Activated naive CD8-positive, alpha-beta T cell treated with anti-CD3 and anti-CD28 coated beads, Interleukin-2, amount 50 U/mL, for 24 hours (primary cell): ENCODE measurements at regions not wholly inside any gene's neighbourhood (a gene's known extent, or its start where the extent isn't known, plus 50 kb on each side); places are given as distances from the start of the nearest gene placed in this dataset.
"Not testable (repeated sequence)": the region's sequence is repeated elsewhere in the genome, so short reads cannot be mapped to it uniquely, and the experiment has no call there.

Experiments
- ATAC-seq: fragments of 150-1000 bp; cut with Tn5 transposase; one replicate; pipeline ENCODE4 v1.10.0; 2021
- DNase-seq: peaks from one replicate; pipeline ENCODE4 v3.0.0; 2021
- H3K27ac Mint-ChIP-seq: one replicate; pipeline ENCODE4 v1.8.0; 2021; ENCODE audit warnings: mild to moderate bottlenecking, mixed read lengths
- H3K27me3 Mint-ChIP-seq: one replicate; pipeline ENCODE4 v1.8.0; 2021; ENCODE audit warnings: mixed read lengths
- H3K36me3 Mint-ChIP-seq: one replicate; pipeline ENCODE4 v1.8.0; 2021; ENCODE audit warnings: low read depth, mixed read lengths
- H3K4me1 Mint-ChIP-seq: one replicate; pipeline ENCODE4 v1.8.0; 2021; ENCODE audit warnings: mixed read lengths
- H3K4me3 Mint-ChIP-seq: one replicate; pipeline ENCODE4 v1.8.0; 2021; ENCODE audit warnings: mild to moderate bottlenecking, moderate library complexity, mixed read lengths
- H3K9me3 Mint-ChIP-seq: one replicate; pipeline ENCODE4 v1.8.0; 2021; ENCODE audit warnings: mixed read lengths

DNA sequence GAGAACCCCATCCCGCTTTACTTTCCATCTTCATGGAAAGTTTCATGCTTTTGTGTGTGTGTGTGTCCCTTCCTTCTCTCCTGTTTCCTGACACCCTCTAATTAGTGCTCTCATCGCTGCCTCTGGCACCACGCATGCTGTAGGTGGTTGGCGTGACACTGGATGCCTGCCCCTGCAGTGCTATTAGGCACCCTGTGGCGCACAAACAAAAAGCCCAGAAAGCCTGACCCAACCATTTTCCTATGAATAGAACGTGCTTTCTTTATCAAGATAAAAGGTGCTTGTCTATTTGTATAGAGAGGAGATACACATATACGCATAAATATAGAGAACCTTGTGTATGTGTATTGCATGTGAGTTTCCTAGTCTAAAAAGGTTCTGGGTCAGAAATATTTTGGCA is 120.8 kb upstream of the CDCA7L start:
- no peaks in the 10 kb centered on the region for H3K4me1 Mint-ChIP-seq
- H3K36me3 Mint-ChIP-seq = no peaks in the 10 kb centered on the region
- H3K27ac Mint-ChIP-seq = no peak overlapping the region
- no peak for DNase-seq
- no peak for ATAC-seq
- H3K9me3 Mint-ChIP-seq = no peaks in the 10 kb centered on the region
- no peak overlapping the region for H3K4me3 Mint-ChIP-seq
- peaks cover 9% of the 10 kb centered on the region for H3K27me3 Mint-ChIP-seq

DNA sequence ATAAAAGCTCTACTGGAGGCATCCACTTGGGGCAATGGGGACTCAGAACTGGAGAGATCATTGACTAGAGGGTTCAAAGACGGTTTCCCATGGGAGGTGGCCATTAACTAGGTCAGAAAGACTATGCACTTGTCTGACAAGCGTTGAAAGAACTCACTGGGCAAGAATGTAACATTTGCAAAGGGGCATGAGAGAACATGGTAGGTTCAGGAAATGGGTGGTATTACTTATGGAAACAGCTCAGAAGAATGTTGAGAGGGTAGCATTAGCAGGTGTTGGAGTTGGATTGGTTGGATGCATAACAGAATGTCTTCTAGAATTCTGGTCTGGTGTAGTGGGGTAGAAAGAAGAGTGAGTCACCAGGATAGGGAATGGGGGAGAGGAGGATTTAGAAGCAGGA is 119.1 kb upstream of the CDCA7L start:
- Mint-ChIP-seq H3K9me3 (no peaks in the 10 kb centered on the region), H3K27ac (no peak overlapping the region), H3K36me3 (no peaks in the 10 kb centered on the region), H3K27me3 (peaks cover 14% of the 10 kb centered on the region), H3K4me3 (no peak overlapping the region), H3K4me1 (no peaks in the 10 kb centered on the region)
- no peak for DNase-seq
- ATAC-seq = no peak

GRCh38 chr7:22061775-22062174 is 116.1 kb upstream of the CDCA7L start:
- ATAC-seq (no peak), DNase-seq (no peak)
- Mint-ChIP-seq H3K27ac (no peak overlapping the region), H3K27me3 (peaks cover 11% of the 10 kb centered on the region), H3K4me3 (no peak overlapping the region), H3K4me1 (no peaks in the 10 kb centered on the region), H3K36me3 (no peaks in the 10 kb centered on the region), H3K9me3 (no peaks in the 10 kb centered on the region)

GRCh38 chr7:22060863-22061262 is 115.2 kb upstream of the CDCA7L start:
- ATAC-seq = no peak
- no peak overlapping the region for H3K27ac Mint-ChIP-seq

DNA sequence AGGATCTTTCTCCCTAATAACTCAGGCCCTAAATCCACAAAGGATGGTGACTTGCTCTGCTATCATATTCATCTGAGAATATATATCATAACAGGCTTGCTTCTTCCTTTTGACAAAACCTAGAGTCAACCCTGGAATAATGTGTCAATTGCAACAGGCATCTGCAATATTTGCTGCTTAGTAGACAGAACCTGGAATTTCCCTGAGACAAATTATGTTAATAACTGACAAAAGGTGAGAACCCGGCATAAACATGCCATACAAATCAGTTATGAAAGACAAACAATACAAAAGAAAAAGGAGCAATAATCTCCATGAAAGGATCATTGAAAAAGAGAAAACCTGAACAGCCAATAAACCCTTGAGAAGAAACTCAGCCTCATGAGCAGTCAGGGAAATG is 114.5 kb upstream of the CDCA7L start:
- ATAC-seq = no peak
- Mint-ChIP-seq H3K27ac (no peak overlapping the region), H3K27me3 (peaks cover 14% of the 10 kb centered on the region), H3K4me1 (no peaks in the 10 kb centered on the region), H3K4me3 (no peak overlapping the region), H3K9me3 (no peaks in the 10 kb centered on the region), H3K36me3 (no peaks in the 10 kb centered on the region)
- no peak for DNase-seq

More at GRCh38 chr7:22060863-22061262, 115.2 kb upstream of the CDCA7L start:
- Mint-ChIP-seq H3K4me1 (no peaks in the 10 kb centered on the region), H3K27me3 (peaks cover 11% of the 10 kb centered on the region), H3K9me3 (no peaks in the 10 kb centered on the region), H3K36me3 (no peaks in the 10 kb centered on the region), H3K4me3 (no peak overlapping the region)
- DNase-seq = no peak

DNA sequence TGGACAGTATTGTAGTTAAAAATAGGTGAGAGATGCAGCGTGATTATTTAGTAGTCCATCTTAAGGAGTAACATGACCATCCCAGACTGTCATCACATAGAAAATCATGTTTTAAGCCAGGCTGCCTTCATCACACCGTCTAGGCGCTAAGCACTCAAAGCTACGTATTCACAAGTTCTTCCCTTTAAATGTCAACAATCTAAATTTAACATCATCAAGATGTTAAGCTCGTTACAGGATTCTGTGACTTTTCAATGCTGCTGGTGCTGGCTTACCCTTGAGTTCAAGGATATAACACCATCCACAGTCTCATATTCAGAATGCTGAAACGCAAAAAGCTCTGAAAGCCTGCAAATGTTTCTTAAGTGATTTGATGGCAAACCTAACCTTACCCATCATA is 109.5 kb upstream of the CDCA7L start:
- Mint-ChIP-seq H3K27me3 (peaks cover 10% of the 10 kb centered on the region), H3K27ac (no peak overlapping the region), H3K4me3 (no peak overlapping the region), H3K4me1 (no peaks in the 10 kb centered on the region), H3K36me3 (no peaks in the 10 kb centered on the region), H3K9me3 (no peaks in the 10 kb centered on the region)
- ATAC-seq = no peak
- no peak for DNase-seq

GRCh38 chr7:22052674-22053365 is 107.1 kb upstream of the CDCA7L start:
- Mint-ChIP-seq H3K36me3 (no peaks in the 10 kb centered on the region), H3K4me3 (no peak overlapping the region), H3K27ac (no peak overlapping the region), H3K9me3 (no peaks in the 10 kb centered on the region), H3K4me1 (no peaks in the 10 kb centered on the region), H3K27me3 (peaks cover 4% of the 10 kb centered on the region)
- ATAC-seq = no peak
- DNase-seq = no peak

- H3K9me3 Mint-ChIP-seq = no peaks in the 10 kb centered on the region
- no peaks in the 10 kb centered on the region for H3K4me1 Mint-ChIP-seq
- H3K4me3 Mint-ChIP-seq = no peak overlapping the region
- no peaks in the 10 kb centered on the region for H3K36me3 Mint-ChIP-seq
- ATAC-seq (no peak), DNase-seq (no peak)
- peaks cover 3% of the 10 kb centered on the region for H3K27me3 Mint-ChIP-seq
- H3K27ac Mint-ChIP-seq = no peak overlapping the region
These were observed 106.4 kb upstream of the CDCA7L start for GRCh38 chr7:22051886-22052673.

DNA sequence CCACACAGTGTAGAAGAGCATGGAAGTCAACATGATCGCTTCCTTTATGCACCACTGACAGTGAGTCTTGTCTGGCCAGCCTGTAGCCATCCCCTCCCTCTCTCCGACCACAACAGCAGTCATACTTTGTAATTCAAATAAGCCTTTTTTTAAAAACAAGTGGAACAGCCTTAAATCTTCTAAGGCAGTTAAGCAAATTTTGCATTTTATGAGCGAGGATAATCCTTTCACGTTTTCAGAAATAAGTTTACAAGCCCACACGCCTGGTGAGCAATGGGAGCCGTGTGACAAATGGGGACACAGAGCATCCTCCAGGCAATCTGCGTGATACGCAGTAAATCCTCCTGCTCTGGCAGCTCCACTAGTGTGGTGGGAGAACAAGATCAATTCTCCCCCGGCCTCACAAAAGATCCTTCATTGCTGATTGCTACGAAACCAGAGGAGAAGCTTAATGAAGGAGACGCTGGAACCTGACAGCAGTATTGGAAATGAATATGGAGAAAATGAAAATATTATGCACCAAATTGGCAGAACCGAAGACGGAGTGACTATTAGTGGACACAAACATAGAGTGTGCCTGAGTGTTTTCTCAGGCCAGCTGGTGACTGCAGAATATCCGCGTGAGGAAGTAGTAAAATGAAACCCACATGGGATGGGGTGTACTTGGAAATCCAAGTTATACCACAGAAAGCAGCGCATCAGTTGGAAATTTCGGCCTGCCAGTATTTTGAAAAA is 104.2 kb upstream of the CDCA7L start:
- no peaks in the 10 kb centered on the region for H3K4me1 Mint-ChIP-seq
- H3K36me3 Mint-ChIP-seq = no peaks in the 10 kb centered on the region
- no peak for ATAC-seq
- DNase-seq = no peak
- H3K27me3 Mint-ChIP-seq = peaks cover 4% of the 10 kb centered on the region
- no peak overlapping the region for H3K4me3 Mint-ChIP-seq
- no peaks in the 10 kb centered on the region for H3K9me3 Mint-ChIP-seq
- no peak overlapping the region for H3K27ac Mint-ChIP-seq

DNA sequence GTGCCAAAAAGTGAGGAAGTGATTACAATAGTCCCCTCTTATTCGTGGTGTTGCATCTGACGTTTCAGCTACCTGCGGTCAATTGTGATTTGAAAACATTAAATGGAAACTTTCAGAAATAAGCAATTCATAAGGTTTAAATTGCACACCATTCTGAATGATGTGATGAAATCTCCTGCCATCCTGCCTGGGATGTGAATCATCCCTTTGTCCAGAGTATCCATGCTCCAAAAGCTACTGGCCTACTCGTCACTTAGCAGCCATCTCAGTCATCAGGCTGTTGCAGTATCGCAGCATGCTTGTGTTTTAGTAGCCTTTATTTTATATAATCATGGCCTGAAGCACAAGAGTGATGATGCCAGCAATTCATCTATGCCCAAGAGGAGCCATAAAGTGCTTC is 97.7 kb upstream of the CDCA7L start:
- Mint-ChIP-seq H3K4me3 (no peak overlapping the region), H3K4me1 (no peaks in the 10 kb centered on the region), H3K9me3 (no peaks in the 10 kb centered on the region), H3K27ac (no peak overlapping the region), H3K36me3 (no peaks in the 10 kb centered on the region), H3K27me3 (peaks cover 17% of the 10 kb centered on the region)
- ATAC-seq (no peak), DNase-seq (no peak)

DNA sequence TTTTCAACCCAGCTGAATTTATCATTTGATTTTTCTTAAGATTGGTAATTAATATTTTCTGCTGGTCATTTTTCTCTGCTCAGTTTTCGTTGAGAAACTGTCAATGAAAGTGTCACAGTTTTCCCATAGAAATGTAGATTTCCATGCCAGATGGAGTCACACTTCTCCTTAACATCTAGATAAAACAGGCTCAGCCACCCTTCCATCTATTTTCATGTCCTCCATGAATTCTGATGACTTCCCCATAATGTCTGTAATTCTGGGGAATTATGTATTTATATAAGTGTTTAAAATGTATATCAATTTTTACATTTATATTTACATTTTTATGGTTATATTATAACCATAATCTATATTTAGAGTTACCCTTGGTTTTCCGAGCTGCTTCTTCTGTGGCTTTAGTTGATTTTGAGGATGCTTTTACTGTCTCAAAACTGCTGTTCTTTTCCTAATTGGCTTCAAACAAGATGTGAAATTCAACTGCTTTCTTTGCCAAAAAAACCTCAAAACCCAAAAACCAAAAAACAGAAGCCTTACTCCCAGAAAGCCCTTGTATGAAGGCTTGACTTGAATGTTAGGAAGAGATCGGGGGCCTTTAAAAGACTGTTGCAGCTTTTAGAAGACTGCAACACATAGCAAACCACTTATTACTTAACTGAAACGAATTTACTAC is 95.4 kb upstream of the CDCA7L start:
- Mint-ChIP-seq H3K9me3 (no peaks in the 10 kb centered on the region), H3K4me3 (no peak overlapping the region), H3K4me1 (no peaks in the 10 kb centered on the region), H3K36me3 (no peaks in the 10 kb centered on the region), H3K27me3 (peaks cover 17% of the 10 kb centered on the region), H3K27ac (no peak overlapping the region)
- ATAC-seq = no peak
- no peak for DNase-seq

- no peak for DNase-seq
- Mint-ChIP-seq H3K4me1 (no peaks in the 10 kb centered on the region), H3K4me3 (no peak overlapping the region), H3K9me3 (no peaks in the 10 kb centered on the region), H3K27me3 (peaks cover 16% of the 10 kb centered on the region), H3K36me3 (no peaks in the 10 kb centered on the region), H3K27ac (no peak overlapping the region)
- no peak for ATAC-seq
These were observed 94.0 kb upstream of the CDCA7L start for GRCh38 chr7:22039670-22040069.

DNA sequence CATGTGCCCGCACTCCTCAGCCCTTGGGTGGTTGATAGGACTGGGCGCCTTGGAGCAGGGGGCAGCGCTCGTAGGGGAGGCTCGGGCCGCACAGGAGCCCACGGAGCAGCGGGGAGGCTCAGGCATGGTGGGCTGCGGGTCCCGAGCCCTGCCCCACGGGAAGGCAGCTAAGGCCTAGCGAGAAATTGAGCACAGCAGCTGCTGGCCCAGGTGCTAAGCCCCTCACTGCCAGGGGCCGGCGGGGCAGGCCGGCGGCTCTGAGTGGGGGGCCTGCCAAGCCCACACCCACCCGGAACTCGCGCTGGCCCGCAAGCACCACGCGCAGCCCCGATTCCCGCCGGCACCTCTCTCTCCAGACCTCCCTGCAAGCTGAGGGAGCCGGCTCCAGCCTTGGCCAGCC is 86.7 kb upstream of the CDCA7L start:
- not testable (repeated sequence) for H3K27me3 Mint-ChIP-seq, H3K36me3 Mint-ChIP-seq, ATAC-seq, H3K27ac Mint-ChIP-seq, H3K4me3 Mint-ChIP-seq, H3K4me1 Mint-ChIP-seq, DNase-seq, H3K9me3 Mint-ChIP-seq

DNA sequence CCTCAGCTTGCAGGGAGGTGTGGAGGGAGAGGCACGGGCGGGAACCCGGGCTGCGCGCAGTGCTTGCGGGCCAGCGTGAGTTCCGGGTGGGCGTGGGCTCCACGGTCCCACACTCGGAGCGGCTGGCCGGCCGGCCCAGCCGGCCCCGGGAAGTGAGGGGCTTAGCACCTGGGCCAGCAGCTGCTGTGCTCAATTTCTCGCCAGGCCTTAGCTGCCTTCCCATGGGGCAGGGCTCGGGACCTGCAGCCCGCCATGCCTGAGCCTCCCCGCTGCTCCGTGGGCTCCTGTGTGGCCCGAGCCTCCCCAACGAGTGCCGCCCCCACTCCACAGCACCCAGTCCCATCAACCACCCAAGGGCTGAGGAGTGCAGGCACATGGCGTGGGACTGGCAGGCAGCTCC is 83.0 kb upstream of the CDCA7L start:
- H3K36me3 Mint-ChIP-seq = not testable (repeated sequence)

More for the DNA sequence above, 83.0 kb upstream of the CDCA7L start:
- not testable (repeated sequence) for DNase-seq, H3K4me3 Mint-ChIP-seq, H3K9me3 Mint-ChIP-seq, H3K4me1 Mint-ChIP-seq, ATAC-seq, H3K27ac Mint-ChIP-seq
- peaks cover 15% of the 10 kb centered on the region for H3K27me3 Mint-ChIP-seq
